Esophagus muscularis mucosa (tissue), 4 donors: ENCODE measurements at regions not wholly inside any gene's neighbourhood (a gene's known extent, or its start where the extent isn't known, plus 50 kb on each side); places are given as distances from the start of the nearest gene placed in this dataset.
A peak's percentile ranks its signal among the peaks of the same experiment; 100 is the strongest.
"Not testable (repeated sequence)": the region's sequence is repeated elsewhere in the genome, so short reads cannot be mapped to it uniquely, and the experiment has no call there.

Experiments used
- DNase-seq: peaks from one replicate; pipeline ENCODE4 v3.0.0-alpha.2; 2017; ENCODE audit errors: extremely low spot score
- H3K27ac ChIP-seq, 4 donors: fragments of 200-600 bp; sonication (generic); replicated peaks in 1 of 4; 1 replicate in 3 of 4; 2 replicates in 1 of 4; pipeline ENCODE4 v1.5.1; 2016 to 2019; ENCODE audit warnings: mild to moderate bottlenecking in 1 of 4
- H3K27me3 ChIP-seq, 4 donors: fragments of 200-600 bp; sonication (generic); one replicate each; pipeline versions ENCODE4 v1.5.1 to v1.6.0; 2016 to 2019
- H3K36me3 ChIP-seq, 4 donors: fragments of 200-600 bp; sonication (generic); one replicate each; pipeline ENCODE4 v1.5.1; 2016 to 2019
- H3K4me1 ChIP-seq, 4 donors: fragments of 200-600 bp; sonication (generic); one replicate each; pipeline ENCODE4 v1.5.1; 2016 to 2019
- H3K4me3 ChIP-seq, 4 donors: fragments of 200-600 bp; sonication (generic); 1 replicate in 2 of 4; 2 replicates in 2 of 4; pipeline ENCODE4 v1.5.1; 2016 to 2019; ENCODE audit warnings: mild to moderate bottlenecking in 4 of 4, moderate library complexity in 1 of 4
- H3K9me3 ChIP-seq, 4 donors: fragments of 200-600 bp; sonication (generic); 1 replicate in 3 of 4; 2 replicates in 1 of 4; pipeline ENCODE4 v1.5.1; 2016 to 2019
- EP300 ChIP-seq: sonication (generic); formaldehyde crosslinking; IDR thresholded peaks from one replicate; pipeline ENCODE4 v1.6.1; 2017; ENCODE audit warnings: antibody characterized with exemption
- POLR2A ChIP-seq: fragments of 450-650 bp; IDR thresholded peaks from one replicate; pipeline ENCODE4 v1.6.1; 2017; ENCODE audit warnings: antibody characterized with exemption, moderate library complexity, mild to moderate bottlenecking, low read depth
- POLR2AphosphoS5 ChIP-seq, 2 donors: sonication (generic); formaldehyde crosslinking; IDR thresholded peaks; one replicate each; pipeline ENCODE4 v1.6.1; 2017; ENCODE audit warnings: antibody characterized with exemption in 2 of 2
- WGBS: methylation state at CpG from one replicate; pipeline ENCODE4 v1.1.5; 2018; 5-methylcytosine and 5-hydroxymethylcytosine counted together
- intact Hi-C: fragments of 100-400 bp; cut with DNase I; formaldehyde crosslinking; loops from one replicate; pipeline ENCODE4 v1.15.1; 2023
- TF ChIP-seq, protein P1 (sequence below), 3 experiments: fragments of 200-600 bp in 2 of 3; fragments of 450-650 bp in 1 of 3; sonication (generic) in 2 of 3; IDR thresholded peaks; one replicate each; pipeline ENCODE4 v1.5.1; 2017 to 2019; ENCODE audit warnings: antibody characterized with exemption in 3 of 3, mild to moderate bottlenecking in 2 of 3, moderate library complexity in 1 of 3

DNA sequence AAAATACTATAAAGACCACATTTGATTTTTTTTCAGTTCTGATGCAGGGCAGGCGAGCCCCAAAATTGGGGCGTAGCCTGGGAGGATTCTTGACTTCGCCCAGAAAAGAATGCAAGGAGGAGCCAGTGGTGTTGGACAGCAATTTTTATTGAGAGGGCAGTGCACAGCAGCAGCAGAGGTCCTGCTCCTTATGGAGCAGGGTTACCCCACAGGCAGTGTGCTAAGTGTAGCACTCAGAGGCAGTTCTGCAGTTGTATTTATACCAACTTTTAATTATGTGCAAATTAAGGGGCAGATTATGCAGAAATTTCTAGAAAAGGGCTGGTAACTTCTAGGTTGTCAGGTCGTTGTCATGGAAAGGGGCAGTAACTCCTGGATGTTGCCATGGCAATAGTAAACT, 69.9 kb downstream of the GASK1B start:
- Histone ChIP-seq H3K4me1 (no peaks in the 10 kb centered on the region), H3K9me3 (no peaks in the 10 kb centered on the region), H3K4me3 (no peak overlapping the region), H3K27me3 (no peaks in the 10 kb centered on the region), H3K27ac (no peak overlapping the region), H3K36me3 (no peaks in the 10 kb centered on the region)
- TF ChIP-seq, protein P1, sequence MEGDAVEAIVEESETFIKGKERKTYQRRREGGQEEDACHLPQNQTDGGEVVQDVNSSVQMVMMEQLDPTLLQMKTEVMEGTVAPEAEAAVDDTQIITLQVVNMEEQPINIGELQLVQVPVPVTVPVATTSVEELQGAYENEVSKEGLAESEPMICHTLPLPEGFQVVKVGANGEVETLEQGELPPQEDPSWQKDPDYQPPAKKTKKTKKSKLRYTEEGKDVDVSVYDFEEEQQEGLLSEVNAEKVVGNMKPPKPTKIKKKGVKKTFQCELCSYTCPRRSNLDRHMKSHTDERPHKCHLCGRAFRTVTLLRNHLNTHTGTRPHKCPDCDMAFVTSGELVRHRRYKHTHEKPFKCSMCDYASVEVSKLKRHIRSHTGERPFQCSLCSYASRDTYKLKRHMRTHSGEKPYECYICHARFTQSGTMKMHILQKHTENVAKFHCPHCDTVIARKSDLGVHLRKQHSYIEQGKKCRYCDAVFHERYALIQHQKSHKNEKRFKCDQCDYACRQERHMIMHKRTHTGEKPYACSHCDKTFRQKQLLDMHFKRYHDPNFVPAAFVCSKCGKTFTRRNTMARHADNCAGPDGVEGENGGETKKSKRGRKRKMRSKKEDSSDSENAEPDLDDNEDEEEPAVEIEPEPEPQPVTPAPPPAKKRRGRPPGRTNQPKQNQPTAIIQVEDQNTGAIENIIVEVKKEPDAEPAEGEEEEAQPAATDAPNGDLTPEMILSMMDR (IDR thresholded peaks at IDR 0.05), result no peak
- TF ChIP-seq POLR2A, result no peak
- no peak for TF ChIP-seq EP300
- no peak for TF ChIP-seq POLR2AphosphoS5 (IDR thresholded peaks at IDR 0.05)
- intact Hi-C loops, result no loop called here
- DNase-seq, result no peak
- WGBS, result 86% methylated on average over 4 of the region's 4 CpGs

DNA sequence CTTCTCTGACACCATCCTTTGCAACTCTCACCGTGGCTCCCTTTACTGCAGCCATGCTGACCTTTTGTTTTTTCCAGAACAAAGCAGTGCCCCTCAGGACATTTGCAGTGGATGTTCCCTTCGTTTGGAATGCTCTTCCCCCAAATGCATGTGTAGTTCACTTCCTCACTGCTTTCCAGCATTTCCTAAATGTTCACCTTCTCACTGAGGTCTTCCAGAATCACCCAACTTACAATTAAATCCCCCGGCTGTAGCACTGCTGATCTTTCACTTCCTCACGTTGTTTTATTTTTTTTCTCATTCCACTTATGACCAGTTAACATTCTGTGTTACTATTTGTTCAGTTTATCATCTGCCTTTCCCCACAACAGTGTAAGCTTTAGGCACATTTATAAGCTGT, 73.1 kb downstream of the GASK1B start:
- TF ChIP-seq, protein P1 (IDR thresholded peaks at IDR 0.05), result no peak
- no peak for TF ChIP-seq EP300
- no peak for TF ChIP-seq POLR2AphosphoS5 (IDR thresholded peaks at IDR 0.05)
- TF ChIP-seq POLR2A, result no peak
- intact Hi-C loops, result no loop called here
- Histone ChIP-seq H3K4me1 (no peaks in the 10 kb centered on the region), H3K27ac (no peak overlapping the region), H3K4me3 (no peak overlapping the region), H3K27me3 (no peaks in the 10 kb centered on the region), H3K36me3 (no peaks in the 10 kb centered on the region), H3K9me3 (no peaks in the 10 kb centered on the region)
- WGBS, result 61% methylated on average over 4 of the region's 4 CpGs
- DNase-seq, result no peak

DNA sequence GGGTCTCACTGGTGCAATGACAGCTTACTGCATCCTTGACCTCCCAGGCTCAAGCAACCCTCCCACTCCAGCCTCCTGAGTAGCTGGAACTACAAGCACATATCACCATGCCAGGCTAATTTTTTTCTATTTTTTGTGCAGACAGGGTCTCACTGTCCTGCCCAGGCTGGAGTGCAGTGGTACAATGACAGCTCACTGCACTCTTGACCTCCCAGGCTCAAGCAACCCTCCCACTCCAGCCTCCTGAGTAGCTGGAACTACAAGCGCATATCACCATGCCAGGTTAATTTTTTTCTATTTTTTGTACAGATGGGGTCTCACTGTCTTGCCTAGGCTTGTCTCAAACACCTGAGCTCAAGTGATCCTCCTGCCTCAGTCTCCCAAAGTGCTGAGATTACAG, 74.0 kb downstream of the GASK1B start:
- intact Hi-C loops, result no loop called here
- no peak overlapping the region for H3K27ac ChIP-seq
- DNase-seq, result no peak
- no peaks in the 10 kb centered on the region for H3K4me1 ChIP-seq
- 93% methylated on average over 1 of the region's 1 CpG for WGBS
- no peaks in the 10 kb centered on the region for H3K27me3 ChIP-seq
- no peaks in the 10 kb centered on the region for H3K9me3 ChIP-seq
- H3K4me3 ChIP-seq, result no peak overlapping the region
- no peaks in the 10 kb centered on the region for H3K36me3 ChIP-seq
- TF ChIP-seq POLR2AphosphoS5 (IDR thresholded peaks at IDR 0.05), result no peak
- no peak for TF ChIP-seq EP300
- no peak for TF ChIP-seq POLR2A
- TF ChIP-seq, protein P1 (IDR thresholded peaks at IDR 0.05), result no peak

DNA sequence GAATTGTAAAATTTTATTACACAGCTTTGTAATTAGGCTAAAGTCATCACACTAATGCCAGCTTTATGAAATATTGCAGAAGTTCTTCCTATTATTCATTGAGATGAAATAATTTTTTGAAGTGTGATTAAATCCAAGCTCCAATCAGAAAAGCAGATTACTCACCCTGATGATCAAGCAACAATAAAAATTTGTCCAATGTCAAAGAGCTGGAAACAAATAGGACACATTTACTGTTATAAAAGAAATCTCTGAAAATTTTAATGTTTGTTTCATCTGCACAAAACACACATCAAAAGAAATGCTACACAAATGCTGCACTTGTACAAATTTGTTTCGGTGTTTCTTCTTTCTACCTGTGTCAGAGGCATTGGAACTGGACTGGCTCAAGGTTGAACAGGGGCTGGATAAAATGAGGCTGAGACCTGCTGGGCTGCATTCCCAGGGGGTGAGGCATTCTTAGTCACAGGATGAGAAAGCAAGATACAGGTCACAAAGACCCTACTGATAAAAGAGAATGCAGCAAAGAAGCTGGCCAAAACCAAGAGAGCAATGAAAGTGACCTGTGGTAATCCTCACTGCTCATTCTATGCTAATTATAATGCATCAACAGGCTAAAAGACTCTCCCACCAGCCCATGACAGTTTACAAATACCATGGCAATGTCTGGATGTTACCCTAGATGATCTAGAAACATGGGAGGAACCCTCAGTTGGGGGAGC, 78.3 kb downstream of the GASK1B start:
- Histone ChIP-seq H3K36me3 (no peaks in the 10 kb centered on the region), H3K4me3 (no peak overlapping the region), H3K4me1 (no peaks in the 10 kb centered on the region), H3K27ac (peak overlapping the region in 2 of 4 donors; percentile 35 to 44), H3K9me3 (no peaks in the 10 kb centered on the region), H3K27me3 (no peaks in the 10 kb centered on the region)
- intact Hi-C loops, result no loop called here
- no peak for TF ChIP-seq POLR2A
- WGBS, result 100% methylated on average over 1 of the region's 1 CpG
- no peak for DNase-seq

- no peak for DNase-seq
Measured at GRCh38 chr4:158090323-158090722, 82.5 kb downstream of the GASK1B start.

DNA sequence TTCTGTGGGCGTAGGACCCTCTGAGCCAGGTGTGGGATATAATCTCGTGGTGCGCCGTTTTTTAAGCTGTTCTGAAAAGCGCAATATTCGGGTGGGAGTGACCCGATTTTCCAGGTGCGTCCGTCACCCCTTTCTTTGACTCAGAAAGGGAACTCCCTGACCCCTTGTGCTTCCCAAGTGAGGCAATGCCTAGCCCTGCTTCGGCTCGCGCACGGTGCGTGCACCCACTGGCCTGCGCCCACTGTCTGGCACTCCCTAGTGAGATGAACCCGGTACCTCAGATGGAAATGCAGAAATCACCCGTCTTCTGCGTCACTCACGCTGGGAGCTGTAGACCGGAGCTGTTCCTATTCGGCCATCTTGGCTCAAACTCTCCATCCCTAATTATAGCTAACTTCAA, 82.9 kb downstream of the GASK1B start:
- H3K27me3 ChIP-seq, DNase-seq, H3K9me3 ChIP-seq, H3K4me1 ChIP-seq, H3K4me3 ChIP-seq, intact Hi-C loops, H3K36me3 ChIP-seq, H3K27ac ChIP-seq: not testable (repeated sequence)
- 86% methylated on average over 18 of the region's 21 CpGs for WGBS

More at GRCh38 chr4:158090323-158090722, 82.5 kb downstream of the GASK1B start:
- Histone ChIP-seq H3K27ac (no peak overlapping the region), H3K4me1 (no peaks in the 10 kb centered on the region), H3K4me3 (peak overlapping the region in 1 of 4 donors; percentile 7), H3K9me3 (no peaks in the 10 kb centered on the region), H3K36me3 (no peaks in the 10 kb centered on the region), H3K27me3 (no peaks in the 10 kb centered on the region)
- intact Hi-C loops, result no loop called here
- TF ChIP-seq EP300 (no peak), POLR2AphosphoS5 (IDR thresholded peaks at IDR 0.05) (no peak), POLR2A (no peak)
- TF ChIP-seq, protein P1 (IDR thresholded peaks at IDR 0.05), result no peak
